GM12872 (cell line): ENCODE measurements at regions not wholly inside any gene's neighbourhood (a gene's known extent, or its start where the extent isn't known, plus 50 kb on each side); places are given as distances from the start of the nearest gene placed in this dataset.

ENCODE experiments used
- CTCF ChIP-seq: IDR thresholded peaks from 3 replicates; pipeline ENCODE4 v1.5.1; 2011; ENCODE audit warnings: low read depth, mild to moderate bottlenecking, low read length, moderate library complexity; ENCODE audit not compliant: insufficient read depth

DNA sequence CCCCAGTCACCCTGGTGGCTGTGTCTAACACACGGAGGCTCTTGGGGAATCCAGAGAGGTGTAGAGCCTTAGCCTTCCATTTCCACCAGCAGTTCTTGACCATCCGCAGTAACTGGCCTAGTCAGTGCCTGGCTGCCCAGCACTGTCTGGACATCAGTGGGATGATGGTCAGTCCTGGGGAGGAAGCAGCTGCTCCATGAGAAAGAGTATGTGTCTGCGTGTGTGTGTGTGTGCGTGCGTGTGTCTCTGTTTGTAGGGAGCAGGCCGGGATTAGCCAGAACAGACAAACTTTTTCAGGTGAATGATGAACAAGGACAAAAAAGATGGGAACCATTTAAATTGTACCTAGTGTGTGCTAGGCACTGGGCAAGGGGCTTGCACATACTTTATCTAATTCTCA is 109.3 kb upstream of the SYT13 start:
- no peak for TF ChIP-seq CTCF

GRCh38 chr11:45394294-45395085 is 108.3 kb upstream of the SYT13 start:
- TF ChIP-seq CTCF: no peak

DNA sequence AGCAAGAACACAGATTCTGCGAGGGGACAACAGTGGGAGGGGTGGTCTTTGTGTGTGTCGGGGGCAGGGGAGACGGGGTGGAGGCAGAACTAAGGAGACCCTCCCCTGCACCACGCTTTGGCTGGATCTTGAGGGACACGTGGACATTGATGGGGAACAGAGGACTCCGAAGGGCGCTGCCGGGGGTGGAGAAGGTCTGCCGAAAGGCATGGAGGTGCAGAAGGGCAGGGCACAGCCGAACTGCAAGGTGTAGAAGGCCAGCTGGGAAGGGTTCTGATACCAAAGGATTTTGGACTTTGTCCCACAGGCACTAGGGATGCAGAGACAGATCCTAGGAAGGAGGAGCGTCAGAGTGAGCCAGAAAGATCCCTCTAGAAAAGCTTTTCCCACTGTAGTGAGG is 107.7 kb upstream of the SYT13 start:
- TF ChIP-seq CTCF: no peak

GRCh38 chr11:45393334-45393733 is 107.2 kb upstream of the SYT13 start:
- no peak for TF ChIP-seq CTCF

GRCh38 chr11:45392591-45393091 is 106.5 kb upstream of the SYT13 start:
- no peak for TF ChIP-seq CTCF

GRCh38 chr11:45392154-45392553 is 106.0 kb upstream of the SYT13 start:
- TF ChIP-seq CTCF: no peak

- TF ChIP-seq CTCF: no peak
These were observed 105.2 kb upstream of the SYT13 start for GRCh38 chr11:45391168-45391850.
